SU-DHL-6 (cell line): ENCODE measurements at regions not wholly inside any gene's neighbourhood (a gene's known extent, or its start where the extent isn't known, plus 50 kb on each side); places are given as distances from the start of the nearest gene placed in this dataset.

Experiments
- H2AFZ ChIP-seq: fragments of 200-600 bp; sonication (generic); 2 replicates; pipeline ENCODE4 v1.6.1; 2014; ENCODE audit warnings: low read depth, mild to moderate bottlenecking, moderate library complexity, mixed read lengths, antibody characterized with exemption, low read length; ENCODE audit not compliant: severe bottlenecking
- H3F3A ChIP-seq: fragments of 200-600 bp; shearing (Covaris generic); 2 replicates; pipeline ENCODE4 v1.6.0; 2016; ENCODE audit warnings: antibody characterized with exemption, mild to moderate bottlenecking; ENCODE audit not compliant: insufficient read depth
- H3K27ac ChIP-seq: fragments of 200-600 bp; sonication (generic); 2 replicates; pipeline ENCODE4 v1.5.1; 2016; ENCODE audit warnings: low read depth, mild to moderate bottlenecking, low read length, moderate library complexity, mixed read lengths
- H3K27me3 ChIP-seq: fragments of 200-600 bp; sonication (generic), shearing (Covaris generic); 2 replicates; pipeline ENCODE4 v1.6.0; 2014; ENCODE audit warnings: mild to moderate bottlenecking, low read length
- H3K36me3 ChIP-seq: fragments of 200-600 bp; sonication (generic); 2 replicates; pipeline ENCODE4 v1.6.1; 2014; ENCODE audit warnings: mild to moderate bottlenecking, low read length, mixed read lengths
- H3K4me2 ChIP-seq: fragments of 300-600, 200-600 bp; shearing (Covaris generic), sonication (generic); 2 replicates; pipeline ENCODE4 v1.6.0; 2014; ENCODE audit warnings: low read length, low read depth, mild to moderate bottlenecking; ENCODE audit not compliant: poor library complexity, severe bottlenecking
- H3K4me3 ChIP-seq: fragments of 200-600 bp; sonication (generic); 2 replicates; pipeline ENCODE4 v1.5.1; 2014; ENCODE audit warnings: antibody characterized with exemption, low read length, mild to moderate bottlenecking, mixed read lengths; ENCODE audit not compliant: insufficient read depth, poor library complexity, severe bottlenecking
- H3K79me2 ChIP-seq: fragments of 200-600 bp; sonication (generic); 2 replicates; pipeline ENCODE4 v1.6.1; 2014; ENCODE audit warnings: mild to moderate bottlenecking, low read length, moderate library complexity; ENCODE audit not compliant: insufficient read depth
- H3K9ac ChIP-seq: fragments of 200-600 bp; sonication (generic); 2 replicates; pipeline ENCODE4 v1.7.0; 2014; ENCODE audit warnings: mild to moderate bottlenecking, low read length
- H3K9me2 ChIP-seq: fragments of 200-600 bp; sonication (generic); replicated peaks from 2 replicates; pipeline ENCODE4 v1.6.1; 2014; ENCODE audit warnings: low read length; ENCODE audit not compliant: insufficient read depth
- H3K9me3 ChIP-seq: fragments of 200-600 bp; sonication (generic); 2 replicates; pipeline ENCODE4 v1.6.1; 2014; ENCODE audit warnings: low read length, mixed read lengths; ENCODE audit not compliant: insufficient read depth
- H4K20me1 ChIP-seq: fragments of 200-600 bp; sonication (generic); 2 replicates; pipeline ENCODE4 v1.6.1; 2014; ENCODE audit warnings: low read depth, mild to moderate bottlenecking, antibody characterized with exemption, low read length, moderate library complexity, mixed read lengths
- CTCF ChIP-seq: fragments of 200-600 bp; sonication (generic); IDR thresholded peaks from one replicate; pipeline ENCODE4 v1.5.1; 2017; ENCODE audit warnings: antibody characterized with exemption, mild to moderate bottlenecking, low read length, moderate library complexity; ENCODE audit not compliant: insufficient read depth, poor library complexity, severe bottlenecking
- EZH2phosphoT487 ChIP-seq: fragments of 200-600 bp; sonication (generic), shearing (Covaris generic); conservative IDR thresholded peaks from 2 replicates; pipeline ENCODE4 v1.6.1; 2018; ENCODE audit warnings: mild to moderate bottlenecking, antibody characterized with exemption, low read length, moderate library complexity, mixed read lengths

GRCh38 chr1:82073071-82073470 is 272.3 kb downstream of the ADGRL2 start:
- no peaks in the 10 kb centered on the region for H3K79me2 ChIP-seq
- no peak overlapping the region for H3K27ac ChIP-seq
- H4K20me1 ChIP-seq, result no peaks in the 10 kb centered on the region
- H3F3A ChIP-seq, result no peaks in the 10 kb centered on the region
- no peak overlapping the region for H3K4me2 ChIP-seq
- H3K9me3 ChIP-seq, result no peaks in the 10 kb centered on the region
- H3K27me3 ChIP-seq, result no peaks in the 10 kb centered on the region
- no peaks in the 10 kb centered on the region for H3K36me3 ChIP-seq
- H3K4me3 ChIP-seq, result no peak overlapping the region
- no peak overlapping the region for H2AFZ ChIP-seq
- no peaks in the 10 kb centered on the region for H3K9me2 ChIP-seq
- TF ChIP-seq CTCF (no peak), EZH2phosphoT487 (no peak)
- no peak overlapping the region for H3K9ac ChIP-seq

- Histone ChIP-seq H3K27me3 (no peaks in the 10 kb centered on the region), H3K36me3 (no peaks in the 10 kb centered on the region), H3K9ac (no peak overlapping the region), H3K9me2 (no peaks in the 10 kb centered on the region), H3K4me3 (no peak overlapping the region), H3K4me2 (no peak overlapping the region), H3K9me3 (no peaks in the 10 kb centered on the region), H4K20me1 (no peaks in the 10 kb centered on the region), H3K79me2 (no peaks in the 10 kb centered on the region), H2AFZ (no peak overlapping the region), H3F3A (no peaks in the 10 kb centered on the region), H3K27ac (no peak overlapping the region)
- TF ChIP-seq CTCF (no peak), EZH2phosphoT487 (no peak)
Observed at GRCh38 chr1:82065916-82066315, 265.2 kb downstream of the ADGRL2 start.

GRCh38 chr1:82064691-82065090 is 264.0 kb downstream of the ADGRL2 start:
- TF ChIP-seq CTCF, result no peak
- no peak for TF ChIP-seq EZH2phosphoT487
- no peaks in the 10 kb centered on the region for H4K20me1 ChIP-seq

GRCh38 chr1:82062206-82062605 is 261.5 kb downstream of the ADGRL2 start:
- Histone ChIP-seq H4K20me1 (no peaks in the 10 kb centered on the region), H3K36me3 (no peaks in the 10 kb centered on the region), H3K27ac (no peak overlapping the region), H3K9me2 (no peaks in the 10 kb centered on the region), H3K79me2 (no peaks in the 10 kb centered on the region), H3K4me3 (no peak overlapping the region), H3K4me2 (no peak overlapping the region), H3F3A (no peaks in the 10 kb centered on the region), H2AFZ (peak overlapping the region; percentile 18), H3K9ac (no peak overlapping the region), H3K27me3 (no peaks in the 10 kb centered on the region), H3K9me3 (no peaks in the 10 kb centered on the region)
- TF ChIP-seq CTCF, result no peak
- TF ChIP-seq EZH2phosphoT487, result no peak

More at GRCh38 chr1:82064691-82065090, 264.0 kb downstream of the ADGRL2 start:
- Histone ChIP-seq H3F3A (no peaks in the 10 kb centered on the region), H3K27me3 (no peaks in the 10 kb centered on the region), H3K79me2 (no peaks in the 10 kb centered on the region), H2AFZ (no peak overlapping the region), H3K4me2 (no peak overlapping the region), H3K9me2 (no peaks in the 10 kb centered on the region), H3K27ac (no peak overlapping the region), H3K9me3 (no peaks in the 10 kb centered on the region), H3K9ac (no peak overlapping the region), H3K36me3 (no peaks in the 10 kb centered on the region), H3K4me3 (no peak overlapping the region)
